Upper lobe of right lung (tissue), 1 donor: ENCODE measurements at regions not wholly inside any gene's neighbourhood (a gene's known extent, or its start where the extent isn't known, plus 50 kb on each side); places are given as distances from the start of the nearest gene placed in this dataset.
"Not testable (repeated sequence)": the region's sequence is repeated elsewhere in the genome, so short reads cannot be mapped to it uniquely, and the experiment has no call there.

Experiments
- ATAC-seq: fragments of 200-7000 bp; cut with Tn5 transposase; one replicate; pipeline ENCODE4 v1.9.1; 2020; ENCODE audit warnings: mild to moderate bottlenecking, moderate library complexity
- DNase-seq: peaks from one replicate; pipeline ENCODE4 v3.0.0-alpha.2; 2020
- H3K27ac ChIP-seq: fragments of 200-600 bp; one replicate; pipeline ENCODE4 v1.8.0; 2022
- H3K27me3 ChIP-seq: fragments of 200-600 bp; one replicate; pipeline ENCODE4 v1.8.0; 2022; ENCODE audit warnings: mild to moderate bottlenecking
- H3K36me3 ChIP-seq: fragments of 200-600 bp; one replicate; pipeline ENCODE4 v1.8.0; 2022
- H3K4me1 ChIP-seq: fragments of 200-600 bp; one replicate; pipeline ENCODE4 v1.8.0; 2022
- H3K4me3 ChIP-seq: fragments of 200-600 bp; one replicate; pipeline ENCODE4 v1.8.0; 2022; ENCODE audit warnings: mild to moderate bottlenecking
- H3K9me3 ChIP-seq: fragments of 200-600 bp; one replicate; pipeline ENCODE4 v1.8.0; 2022
- intact Hi-C: fragments of 100-400 bp; cut with DNase I; formaldehyde crosslinking; loops from one replicate; pipeline ENCODE4 v1.11.0; 2022
- TF ChIP-seq, protein P1 (sequence below): fragments of 200-600 bp; IDR thresholded peaks from one replicate; pipeline ENCODE4 v1.8.0; 2022; ENCODE audit warnings: antibody characterized with exemption
- donor health status: DM: no; HTN: yes; CAD: no; lungs with severe emphysema.

GRCh38 chr14:87241018-87241768, 751.8 kb downstream of the GALC start:
- intact Hi-C loops = no loop called here
- TF ChIP-seq, protein P1, sequence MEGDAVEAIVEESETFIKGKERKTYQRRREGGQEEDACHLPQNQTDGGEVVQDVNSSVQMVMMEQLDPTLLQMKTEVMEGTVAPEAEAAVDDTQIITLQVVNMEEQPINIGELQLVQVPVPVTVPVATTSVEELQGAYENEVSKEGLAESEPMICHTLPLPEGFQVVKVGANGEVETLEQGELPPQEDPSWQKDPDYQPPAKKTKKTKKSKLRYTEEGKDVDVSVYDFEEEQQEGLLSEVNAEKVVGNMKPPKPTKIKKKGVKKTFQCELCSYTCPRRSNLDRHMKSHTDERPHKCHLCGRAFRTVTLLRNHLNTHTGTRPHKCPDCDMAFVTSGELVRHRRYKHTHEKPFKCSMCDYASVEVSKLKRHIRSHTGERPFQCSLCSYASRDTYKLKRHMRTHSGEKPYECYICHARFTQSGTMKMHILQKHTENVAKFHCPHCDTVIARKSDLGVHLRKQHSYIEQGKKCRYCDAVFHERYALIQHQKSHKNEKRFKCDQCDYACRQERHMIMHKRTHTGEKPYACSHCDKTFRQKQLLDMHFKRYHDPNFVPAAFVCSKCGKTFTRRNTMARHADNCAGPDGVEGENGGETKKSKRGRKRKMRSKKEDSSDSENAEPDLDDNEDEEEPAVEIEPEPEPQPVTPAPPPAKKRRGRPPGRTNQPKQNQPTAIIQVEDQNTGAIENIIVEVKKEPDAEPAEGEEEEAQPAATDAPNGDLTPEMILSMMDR = no peak
- ATAC-seq = no peak

GRCh38 chr14:87240319-87240718, 752.7 kb downstream of the GALC start:
- H3K9me3 ChIP-seq, ATAC-seq, H3K27ac ChIP-seq, DNase-seq, H3K36me3 ChIP-seq, H3K4me3 ChIP-seq, H3K4me1 ChIP-seq, H3K27me3 ChIP-seq, intact Hi-C loops: not testable (repeated sequence)

More at GRCh38 chr14:87241018-87241768, 751.8 kb downstream of the GALC start:
- Histone ChIP-seq H3K9me3 (no peaks in the 10 kb centered on the region), H3K27ac (no peak overlapping the region), H3K27me3 (no peaks in the 10 kb centered on the region), H3K36me3 (no peaks in the 10 kb centered on the region), H3K4me1 (no peaks in the 10 kb centered on the region), H3K4me3 (no peak overlapping the region)
- no peak for DNase-seq

DNA sequence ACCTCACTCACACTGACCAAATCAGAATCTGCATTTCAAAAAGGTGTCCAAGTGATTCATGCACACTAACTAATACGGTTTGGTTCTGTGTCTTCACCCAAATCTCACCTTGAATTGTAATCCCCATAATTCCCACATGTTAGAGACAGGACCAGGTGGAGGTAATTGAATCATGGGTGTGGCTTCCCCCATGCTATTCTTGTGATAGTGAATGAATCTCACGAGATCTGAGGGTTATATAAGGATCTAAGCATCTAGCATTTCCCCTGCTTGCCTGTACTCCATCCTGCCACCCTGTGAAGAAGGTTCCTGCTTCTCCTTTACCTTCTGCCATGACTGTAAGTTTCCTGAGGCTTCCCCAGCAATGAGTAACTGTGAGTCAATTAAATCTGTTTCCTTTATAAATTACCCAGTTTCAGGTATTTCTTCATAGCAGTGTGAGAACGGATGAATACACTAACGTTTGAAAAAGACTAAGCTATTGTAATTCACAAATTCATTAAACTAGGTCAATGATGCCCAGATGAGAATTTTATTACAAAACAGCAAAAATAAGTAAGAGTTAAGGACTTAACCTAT, 759.1 kb downstream of the GALC start:
- TF ChIP-seq, protein P1 = no peak
- no peaks in the 10 kb centered on the region for H3K4me1 ChIP-seq

GRCh38 chr14:87233266-87233665, 759.7 kb downstream of the GALC start:
- TF ChIP-seq, protein P1 = no peak
- H3K4me1 ChIP-seq = no peaks in the 10 kb centered on the region
- no peak overlapping the region for H3K4me3 ChIP-seq
- no peaks in the 10 kb centered on the region for H3K9me3 ChIP-seq
- intact Hi-C loops = no loop called here
- H3K27ac ChIP-seq = no peak overlapping the region
- ATAC-seq = no peak
- H3K27me3 ChIP-seq = no peaks in the 10 kb centered on the region
- H3K36me3 ChIP-seq = no peaks in the 10 kb centered on the region
- DNase-seq = no peak

More for the DNA sequence above, 759.1 kb downstream of the GALC start:
- no peaks in the 10 kb centered on the region for H3K9me3 ChIP-seq
- no peak overlapping the region for H3K27ac ChIP-seq
- no peaks in the 10 kb centered on the region for H3K36me3 ChIP-seq
- ATAC-seq (no peak), DNase-seq (no peak)
- no peak overlapping the region for H3K4me3 ChIP-seq
- no peaks in the 10 kb centered on the region for H3K27me3 ChIP-seq
- intact Hi-C loops = no loop called here

GRCh38 chr14:87231336-87232026, 761.5 kb downstream of the GALC start:
- H3K4me3 ChIP-seq = no peak overlapping the region
- no peaks in the 10 kb centered on the region for H3K4me1 ChIP-seq
- H3K27me3 ChIP-seq = no peaks in the 10 kb centered on the region
- ATAC-seq (no peak), DNase-seq (no peak)
- H3K27ac ChIP-seq = no peak overlapping the region
- TF ChIP-seq, protein P1 = no peak
- no peaks in the 10 kb centered on the region for H3K36me3 ChIP-seq
- intact Hi-C loops = no loop called here
- no peaks in the 10 kb centered on the region for H3K9me3 ChIP-seq

DNA sequence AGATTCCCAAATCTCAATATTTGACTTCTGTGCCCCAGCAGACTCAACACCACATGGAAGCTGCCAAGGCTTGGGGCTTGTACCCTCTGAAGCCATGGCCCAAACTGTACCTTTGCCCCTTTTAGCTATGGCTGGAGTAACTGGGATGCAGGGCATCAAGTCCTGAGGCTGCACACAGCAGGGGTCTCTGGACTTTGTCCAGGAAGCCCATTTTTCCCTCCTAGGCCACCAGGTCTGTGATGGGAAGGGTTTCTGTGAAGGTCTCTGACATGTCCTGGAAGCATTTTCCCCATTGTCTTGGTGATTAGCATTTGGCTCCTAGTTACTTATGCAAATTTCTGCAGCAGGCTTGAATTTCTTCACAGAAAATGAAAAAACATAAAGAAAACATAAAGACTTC, 762.3 kb downstream of the GALC start:
- H3K9me3 ChIP-seq = no peaks in the 10 kb centered on the region
- H3K27me3 ChIP-seq = no peaks in the 10 kb centered on the region
- DNase-seq = no peak
- intact Hi-C loops = no loop called here
- TF ChIP-seq, protein P1 = no peak
- H3K27ac ChIP-seq = no peak overlapping the region
- no peak overlapping the region for H3K4me3 ChIP-seq
- ATAC-seq = no peak
- H3K4me1 ChIP-seq = no peaks in the 10 kb centered on the region
- H3K36me3 ChIP-seq = no peaks in the 10 kb centered on the region
